Fibroblast of villous mesenchyme (primary cell): ENCODE measurements at regions not wholly inside any gene's neighbourhood (a gene's known extent, or its start where the extent isn't known, plus 50 kb on each side); places are given as distances from the start of the nearest gene placed in this dataset.

Experiments
- DNase-seq: peaks from one replicate; pipeline ENCODE4 v3.0.0-alpha.2; 2010; ENCODE audit warnings: low read depth
- H3K4me3 ChIP-seq: 2 replicates; pipeline ENCODE4 v1.5.1; 2011; ENCODE audit warnings: low read depth, mild to moderate bottlenecking, low read length
- TF ChIP-seq, protein P1 (sequence below): IDR thresholded peaks from 2 replicates; pipeline ENCODE4 v1.5.1; 2012; ENCODE audit warnings: low read depth, mild to moderate bottlenecking, low read length; ENCODE audit not compliant: insufficient read depth

DNA sequence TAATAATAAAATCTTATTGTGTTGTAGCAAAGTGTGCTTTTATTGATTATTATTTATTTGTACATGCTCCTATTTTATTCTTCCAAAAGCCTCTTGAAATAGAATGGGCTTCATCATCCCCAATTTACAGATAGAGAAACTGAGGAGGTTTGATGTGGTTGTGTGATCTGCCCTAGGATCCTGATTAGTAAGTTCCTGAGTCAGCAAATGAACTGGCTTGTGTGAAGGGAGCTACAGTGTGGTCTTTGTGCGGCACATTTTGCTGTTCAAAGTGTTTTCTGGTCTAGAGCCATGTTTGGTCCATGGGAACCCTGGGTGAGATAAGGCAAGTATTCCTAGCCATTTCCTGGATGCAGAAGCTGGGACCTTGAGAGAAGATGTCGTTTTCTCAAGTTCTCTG, 326.9 kb downstream of the MEIS1 start:
- TF ChIP-seq, protein P1, sequence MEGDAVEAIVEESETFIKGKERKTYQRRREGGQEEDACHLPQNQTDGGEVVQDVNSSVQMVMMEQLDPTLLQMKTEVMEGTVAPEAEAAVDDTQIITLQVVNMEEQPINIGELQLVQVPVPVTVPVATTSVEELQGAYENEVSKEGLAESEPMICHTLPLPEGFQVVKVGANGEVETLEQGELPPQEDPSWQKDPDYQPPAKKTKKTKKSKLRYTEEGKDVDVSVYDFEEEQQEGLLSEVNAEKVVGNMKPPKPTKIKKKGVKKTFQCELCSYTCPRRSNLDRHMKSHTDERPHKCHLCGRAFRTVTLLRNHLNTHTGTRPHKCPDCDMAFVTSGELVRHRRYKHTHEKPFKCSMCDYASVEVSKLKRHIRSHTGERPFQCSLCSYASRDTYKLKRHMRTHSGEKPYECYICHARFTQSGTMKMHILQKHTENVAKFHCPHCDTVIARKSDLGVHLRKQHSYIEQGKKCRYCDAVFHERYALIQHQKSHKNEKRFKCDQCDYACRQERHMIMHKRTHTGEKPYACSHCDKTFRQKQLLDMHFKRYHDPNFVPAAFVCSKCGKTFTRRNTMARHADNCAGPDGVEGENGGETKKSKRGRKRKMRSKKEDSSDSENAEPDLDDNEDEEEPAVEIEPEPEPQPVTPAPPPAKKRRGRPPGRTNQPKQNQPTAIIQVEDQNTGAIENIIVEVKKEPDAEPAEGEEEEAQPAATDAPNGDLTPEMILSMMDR: no peak
- H3K4me3 ChIP-seq: no peak overlapping the region
- DNase-seq: no peak

DNA sequence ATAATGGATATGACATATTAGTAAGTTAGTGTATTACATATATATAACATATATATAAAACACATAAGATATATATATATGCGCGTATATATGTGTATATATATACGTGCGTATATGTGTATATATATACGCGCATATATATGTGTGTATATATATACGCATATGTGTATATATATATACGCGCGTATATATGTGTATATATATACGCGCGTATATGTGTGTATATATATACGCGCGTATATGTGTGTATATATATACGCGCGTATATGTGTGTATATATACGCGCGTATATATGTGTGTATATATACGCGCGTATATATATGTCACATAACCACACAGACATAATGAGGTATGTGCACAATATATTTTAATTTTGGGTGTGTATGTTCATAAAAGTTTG, 327.8 kb downstream of the MEIS1 start:
- no peak for DNase-seq
- no peak overlapping the region for H3K4me3 ChIP-seq
- TF ChIP-seq, protein P1: no peak

DNA sequence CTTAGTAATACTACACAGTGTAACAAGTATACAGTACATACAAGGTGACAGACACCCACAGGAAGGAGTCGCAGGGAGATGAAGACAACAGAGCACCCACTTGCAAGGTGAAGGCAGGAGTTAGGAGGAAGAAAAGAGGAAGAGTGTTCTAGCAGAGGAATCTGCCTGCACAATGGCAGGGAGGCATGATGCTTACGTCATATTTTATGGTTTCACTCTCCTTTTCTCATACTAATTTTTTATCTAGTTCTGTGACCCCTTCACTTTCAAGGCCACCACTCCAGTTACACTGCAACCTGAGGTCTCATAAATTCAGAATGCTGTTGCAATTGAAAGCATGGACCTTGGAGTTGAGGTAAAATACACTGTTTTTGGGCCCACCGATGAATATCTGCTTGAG, 331.7 kb downstream of the MEIS1 start:
- TF ChIP-seq, protein P1: no peak
- no peak overlapping the region for H3K4me3 ChIP-seq
- DNase-seq: no peak

DNA sequence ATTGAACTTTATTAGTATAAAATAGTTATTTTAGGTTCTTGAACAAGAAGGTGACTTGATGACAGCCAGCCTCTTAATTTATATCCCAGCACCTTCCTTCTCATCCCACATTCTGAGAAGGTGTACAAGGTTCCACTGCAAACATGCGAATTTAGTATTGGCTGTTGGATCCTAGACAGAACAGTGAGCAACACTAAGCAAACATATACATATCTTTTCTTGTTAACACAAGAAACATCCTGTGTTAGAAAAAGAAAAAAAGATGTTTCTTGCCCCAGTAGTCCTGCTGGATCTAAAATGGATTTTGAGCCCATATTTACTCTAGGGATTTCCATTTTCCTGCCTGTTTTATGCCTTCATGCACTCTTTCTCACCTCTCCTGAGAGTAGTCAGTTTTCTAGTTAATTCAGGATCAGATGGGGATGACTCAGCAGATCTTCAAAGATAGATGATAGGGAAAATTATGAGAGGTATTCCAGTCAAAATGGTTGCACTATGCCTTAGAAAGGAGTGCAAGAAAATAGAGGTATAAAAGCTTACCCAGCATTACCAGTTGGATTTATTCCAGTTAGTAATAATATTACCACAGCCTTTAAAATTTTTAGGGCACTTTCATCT, 336.5 kb downstream of the MEIS1 start:
- peak; percentile 56 for DNase-seq
- TF ChIP-seq, protein P1: no peak

DNA sequence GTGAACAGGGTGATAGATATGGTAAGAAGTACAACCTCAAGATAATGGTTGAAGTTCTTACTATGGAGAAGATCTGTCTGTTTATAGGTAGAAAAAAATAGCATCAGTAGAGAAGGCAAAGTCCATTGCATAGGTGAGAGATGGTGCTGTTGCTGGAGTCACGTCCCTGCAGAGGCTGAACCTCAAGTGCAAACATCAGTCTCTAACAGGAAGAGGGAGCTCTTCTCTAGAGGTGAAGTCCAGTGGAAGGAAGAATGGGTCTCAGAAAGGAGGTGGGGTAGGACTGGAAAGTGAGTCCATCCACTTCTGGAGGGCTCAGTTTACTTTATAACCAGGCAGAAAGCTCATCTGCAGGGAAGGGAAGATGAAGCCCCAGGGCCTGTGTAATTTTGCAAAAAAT, 337.7 kb downstream of the MEIS1 start:
- H3K4me3 ChIP-seq: no peak overlapping the region
- TF ChIP-seq, protein P1: peak; percentile 20
- no peak for DNase-seq

More for the DNA sequence above, 336.5 kb downstream of the MEIS1 start:
- H3K4me3 ChIP-seq: no peak overlapping the region

DNA sequence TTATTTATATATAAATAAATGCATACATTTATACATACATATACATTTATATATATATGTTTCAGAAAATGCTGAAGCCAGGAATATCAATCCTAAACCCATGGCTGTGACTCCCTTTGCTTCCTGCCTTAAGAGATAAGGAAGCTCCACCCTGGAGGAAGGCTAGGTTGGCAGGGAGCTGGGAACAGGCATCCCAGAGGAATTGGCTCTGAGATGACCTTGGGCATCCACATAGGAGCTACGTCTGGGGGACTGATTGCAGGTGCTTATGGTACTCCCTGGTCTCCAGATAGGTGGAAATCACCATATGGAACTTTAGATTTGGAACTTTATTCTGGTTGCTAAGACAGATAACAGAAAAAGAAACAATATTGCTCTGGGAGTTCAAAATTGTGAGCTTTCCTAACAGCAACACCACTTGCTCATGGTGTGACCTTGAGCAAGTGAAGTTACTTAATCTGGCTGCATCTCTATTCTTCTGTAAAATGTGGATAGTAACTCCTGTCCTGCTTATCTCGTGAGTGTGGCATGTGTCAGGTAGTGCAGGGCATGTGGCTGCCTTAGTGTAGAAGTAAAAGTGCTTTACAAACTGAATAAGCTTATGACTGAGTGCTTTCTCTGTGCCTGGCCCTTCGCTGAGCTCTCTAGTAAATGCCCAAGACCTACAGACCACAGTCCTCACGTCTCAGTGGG, 341.0 kb downstream of the MEIS1 start:
- no peak for DNase-seq
- H3K4me3 ChIP-seq: no peak overlapping the region
- TF ChIP-seq, protein P1: no peak
